Common myeloid progenitor, CD34-positive (primary cell): ENCODE measurements at regions not wholly inside any gene's neighbourhood (a gene's known extent, or its start where the extent isn't known, plus 50 kb on each side); places are given as distances from the start of the nearest gene placed in this dataset.

Experiments
- CTCF ChIA-PET: fragments of 350-600 bp; sonication (Branson Sonifier 250); formaldehyde crosslinking; loops from one replicate; lab custom pipeline; 2021; ENCODE audit warnings: antibody characterized with exemption; lab: Charles Lee
- POLR2A ChIA-PET: fragments of 350-600 bp; sonication (Branson Sonifier 250); formaldehyde crosslinking; loops from one replicate; lab custom pipeline; 2021; ENCODE audit warnings: antibody characterized with exemption; lab: Charles Lee
- DNase-seq, 3 donors: peaks; one replicate each; pipeline versions ENCODE4 v3.0.0 to v3.0.0-alpha.2; 2013
- H3K27ac ChIP-seq, 2 experiments: 1 replicate in 1 of 2; 2 replicates in 1 of 2; pipeline ENCODE4 v1.7.0; 2013; ENCODE audit warnings: inconsistent platforms in 2 of 2, low read length in 2 of 2, mild to moderate bottlenecking in 2 of 2, low read depth in 1 of 2, moderate library complexity in 1 of 2; ENCODE audit not compliant: severe bottlenecking in 2 of 2, insufficient read depth in 1 of 2, poor library complexity in 1 of 2
- H3K27me3 ChIP-seq, 5 experiments: replicated peaks in 2 of 5; 1 replicate in 3 of 5; 2 replicates in 2 of 5; pipeline versions ENCODE4 v1.6.1 to v1.7.0; 2013; ENCODE audit warnings: low read length in 4 of 5, mild to moderate bottlenecking in 2 of 5, moderate library complexity in 2 of 5, inconsistent platforms in 1 of 5; ENCODE audit not compliant: insufficient read depth in 5 of 5, control insufficient read depth in 4 of 5
- H3K36me3 ChIP-seq, 4 experiments: 1 replicate in 2 of 4; 2 replicates in 2 of 4; pipeline versions ENCODE4 v1.6.1 to v1.7.0; 2013; ENCODE audit warnings: low read length in 3 of 4, control low read depth in 1 of 4, mild to moderate bottlenecking in 1 of 4; ENCODE audit not compliant: control insufficient read depth in 4 of 4, insufficient read depth in 4 of 4
- H3K4me1 ChIP-seq, 4 experiments: 1 replicate in 3 of 4; 2 replicates in 1 of 4; pipeline versions ENCODE4 v1.6.1 to v1.7.1; 2013; ENCODE audit warnings: low read length in 3 of 4, mild to moderate bottlenecking in 3 of 4, control low read depth in 1 of 4, inconsistent platforms in 1 of 4, moderate library complexity in 1 of 4; ENCODE audit not compliant: control insufficient read depth in 4 of 4, insufficient read depth in 4 of 4; ENCODE audit errors: control extremely low read depth in 1 of 4
- H3K4me3 ChIP-seq, 7 experiments: 1 replicate in 4 of 7; 2 replicates in 3 of 7; pipeline versions ENCODE4 v1.5.1 to v1.7.0; 2013; ENCODE audit warnings: mild to moderate bottlenecking in 7 of 7, low read length in 6 of 7, moderate library complexity in 6 of 7, inconsistent platforms in 2 of 7, low read depth in 2 of 7, control low read depth in 1 of 7; ENCODE audit not compliant: insufficient read depth in 4 of 7, control insufficient read depth in 1 of 7; ENCODE audit errors: extremely low read depth in 1 of 7
- H3K9me3 ChIP-seq, 5 experiments: 1 replicate in 4 of 5; 2 replicates in 1 of 5; pipeline versions ENCODE4 v1.6.1 to v1.7.1; 2013; ENCODE audit warnings: low read length in 4 of 5, mild to moderate bottlenecking in 2 of 5, inconsistent platforms in 1 of 5, low read depth in 1 of 5, moderate library complexity in 1 of 5; ENCODE audit not compliant: control insufficient read depth in 4 of 5, insufficient read depth in 2 of 5; ENCODE audit errors: control extremely low read depth in 1 of 5
- WGBS: methylation state at CpG from one replicate; pipeline ENCODE4 v1.1.5; 2013; ENCODE audit not compliant: insufficient coverage; 5-methylcytosine and 5-hydroxymethylcytosine counted together

- Histone ChIP-seq H3K4me3 (no peak overlapping the region), H3K9me3 (no peaks in the 10 kb centered on the region), H3K27ac (no peak overlapping the region), H3K4me1 (no peaks in the 10 kb centered on the region), H3K36me3 (no peaks in the 10 kb centered on the region), H3K27me3 (no peaks in the 10 kb centered on the region)
- ChIA-PET POLR2A (no interaction called here), CTCF (interaction anchor here (1.3 to 1.8 kb wide), 3 partner anchors 10 to 19 kb away, joined by 3 to 6 read pairs (median 3); no protein-coding TSS in a partner anchor)
- DNase-seq: no peak
- 94% methylated on average over 2 of the region's 3 CpGs for WGBS
Observed at GRCh38 chr6:45795678-45796077, 220.0 kb downstream of the CLIC5 start.

GRCh38 chr6:45794465-45794864 is 221.2 kb downstream of the CLIC5 start:
- H3K4me3 ChIP-seq: no peak overlapping the region
- H3K27me3 ChIP-seq: no peaks in the 10 kb centered on the region
- POLR2A ChIA-PET: no interaction called here
- H3K9me3 ChIP-seq: no peaks in the 10 kb centered on the region
- no peak overlapping the region for H3K27ac ChIP-seq
- no peaks in the 10 kb centered on the region for H3K36me3 ChIP-seq
- 100% methylated on average over 2 of the region's 3 CpGs for WGBS
- no peak for DNase-seq
- CTCF ChIA-PET: no interaction called here
- H3K4me1 ChIP-seq: no peaks in the 10 kb centered on the region

- WGBS: 100% methylated on average over 2 of the region's 4 CpGs
- H3K27ac ChIP-seq: no peak overlapping the region
- no peaks in the 10 kb centered on the region for H3K9me3 ChIP-seq
- H3K36me3 ChIP-seq: no peaks in the 10 kb centered on the region
- CTCF ChIA-PET: interaction anchor here (1.2 to 1.3 kb wide), 2 partner anchors 70 to 131 kb away, joined by 3 to 4 read pairs; no protein-coding TSS in a partner anchor
- H3K4me3 ChIP-seq: no peak overlapping the region
- no peak for DNase-seq
- no peaks in the 10 kb centered on the region for H3K4me1 ChIP-seq
- H3K27me3 ChIP-seq: no peaks in the 10 kb centered on the region
- POLR2A ChIA-PET: no interaction called here
Observed at GRCh38 chr6:45791211-45792168, 224.2 kb downstream of the CLIC5 start.

- no peaks in the 10 kb centered on the region for H3K4me1 ChIP-seq
- no peak overlapping the region for H3K4me3 ChIP-seq
- H3K27ac ChIP-seq: no peak overlapping the region
- ChIA-PET POLR2A (no interaction called here), CTCF (interaction anchor here (0.8 to 0.9 kb wide), 2 partner anchors 8 to 103 kb away, joined by 3 to 4 read pairs; no protein-coding TSS in a partner anchor)
- peak in 2 of 3 donors; percentile 18 to 23 for DNase-seq
- H3K27me3 ChIP-seq: no peaks in the 10 kb centered on the region
- H3K36me3 ChIP-seq: no peaks in the 10 kb centered on the region
- H3K9me3 ChIP-seq: no peaks in the 10 kb centered on the region
Observed at GRCh38 chr6:45789238-45789637, 226.4 kb downstream of the CLIC5 start.

- Histone ChIP-seq H3K4me1 (no peaks in the 10 kb centered on the region), H3K9me3 (no peaks in the 10 kb centered on the region), H3K27me3 (no peaks in the 10 kb centered on the region), H3K36me3 (no peaks in the 10 kb centered on the region), H3K4me3 (no peak overlapping the region), H3K27ac (no peak overlapping the region)
- CTCF ChIA-PET: interaction anchor here (1.0 kb wide), 1 partner anchor 26 kb away, joined by 3 read pairs; no protein-coding TSS in a partner anchor
- 88% methylated on average over 1 of the region's 3 CpGs for WGBS
- no peak for DNase-seq
- POLR2A ChIA-PET: no interaction called here
Observed at GRCh38 chr6:45787384-45787783, 228.3 kb downstream of the CLIC5 start.

- Histone ChIP-seq H3K27me3 (no peaks in the 10 kb centered on the region), H3K36me3 (no peaks in the 10 kb centered on the region), H3K4me3 (no peak overlapping the region), H3K4me1 (no peaks in the 10 kb centered on the region), H3K27ac (no peak overlapping the region), H3K9me3 (no peaks in the 10 kb centered on the region)
- DNase-seq: no peak
- 87% methylated on average over 6 of the region's 6 CpGs for WGBS
- POLR2A ChIA-PET: no interaction called here
- CTCF ChIA-PET: no interaction called here
Observed at GRCh38 chr6:45786355-45786781, 229.3 kb downstream of the CLIC5 start.

- WGBS: no CpG with 5 or more reads among the region's 1 CpG
- H3K27me3 ChIP-seq: no peaks in the 10 kb centered on the region
- no peak overlapping the region for H3K4me3 ChIP-seq
- no peak for DNase-seq
- no peaks in the 10 kb centered on the region for H3K4me1 ChIP-seq
- H3K36me3 ChIP-seq: no peaks in the 10 kb centered on the region
- no peak overlapping the region for H3K27ac ChIP-seq
- H3K9me3 ChIP-seq: no peaks in the 10 kb centered on the region
- CTCF ChIA-PET: no interaction called here
- POLR2A ChIA-PET: interaction anchor here (0.5 kb wide), 1 partner anchor 140 kb away, joined by 4 read pairs; no protein-coding TSS in a partner anchor
Observed at GRCh38 chr6:45784250-45784649, 231.4 kb downstream of the CLIC5 start.
